NCI-H1694 (cell line): ENCODE measurements at regions not wholly inside any gene's neighbourhood (a gene's known extent, or its start where the extent isn't known, plus 50 kb on each side); places are given as distances from the start of the nearest gene placed in this dataset.

Experiments
- DNase-seq: peaks from one replicate; lab custom pipeline; 2025; lab: John Stamatoyannopoulos, UW

- no peak for DNase-seq
Measured at GRCh38 chr7:33754933-33755928, 150.1 kb upstream of the BMPER start.

- no peak for DNase-seq
Measured at GRCh38 chr7:33757050-33757449, 148.3 kb upstream of the BMPER start.

- DNase-seq = peak; percentile 61
Measured at GRCh38 chr7:33757563-33758165, 147.7 kb upstream of the BMPER start.

- DNase-seq = no peak
Measured at GRCh38 chr7:33760146-33760545, 145.2 kb upstream of the BMPER start.

GRCh38 chr7:33760834-33761233 is 144.5 kb upstream of the BMPER start:
- DNase-seq = no peak

- DNase-seq = no peak
Measured at GRCh38 chr7:33761449-33762080, 143.8 kb upstream of the BMPER start.

- no peak for DNase-seq
Measured at GRCh38 chr7:33762151-33762910, 143.0 kb upstream of the BMPER start.

GRCh38 chr7:33762911-33763306 is 142.4 kb upstream of the BMPER start:
- DNase-seq = no peak

- no peak for DNase-seq
Measured at GRCh38 chr7:33764752-33765451, 140.4 kb upstream of the BMPER start.

- DNase-seq = no peak
Measured at GRCh38 chr7:33766405-33766804, 138.9 kb upstream of the BMPER start.

- no peak for DNase-seq
Measured at GRCh38 chr7:33769930-33770329, 135.4 kb upstream of the BMPER start.

GRCh38 chr7:33770576-33770975 is 134.8 kb upstream of the BMPER start:
- no peak for DNase-seq

- no peak for DNase-seq
Measured at GRCh38 chr7:33771422-33771821, 133.9 kb upstream of the BMPER start.

GRCh38 chr7:33773053-33773452 is 132.3 kb upstream of the BMPER start:
- DNase-seq = no peak

- no peak for DNase-seq
Measured at GRCh38 chr7:33774762-33775523, 130.4 kb upstream of the BMPER start.

GRCh38 chr7:33775790-33776189 is 129.5 kb upstream of the BMPER start:
- no peak for DNase-seq

- DNase-seq = no peak
Measured at GRCh38 chr7:33776788-33777187, 128.6 kb upstream of the BMPER start.

- no peak for DNase-seq
Measured at GRCh38 chr7:33778195-33778594, 127.1 kb upstream of the BMPER start.

GRCh38 chr7:33779216-33779615 is 126.1 kb upstream of the BMPER start:
- DNase-seq = no peak

- DNase-seq = no peak
Measured at GRCh38 chr7:33781167-33781566, 124.2 kb upstream of the BMPER start.

GRCh38 chr7:33781796-33782195 is 123.5 kb upstream of the BMPER start:
- DNase-seq = no peak
